ENCODE measurements at regions not wholly inside any gene's neighbourhood (a gene's known extent, or its start where the extent isn't known, plus 50 kb on each side); places are given as distances from the start of the nearest gene placed in this dataset.

- TF ChIP-seq CTCF (optimal IDR thresholded peaks at IDR 0.05 in 1 of 3, IDR thresholded peaks at IDR 0.05 in 1 of 3, conservative IDR thresholded peaks at IDR 0.05 in 1 of 3; ENCODE audit: extremely low read depth in 1 of 3, insufficient read depth in 2 of 3, low read length in 3 of 3), result no peak
- TF ChIP-seq EZH2 (IDR thresholded peaks at IDR 0.05; ENCODE audit: low read length), result no peak
Observed at GRCh38 chr3:152638707-152639450, 196.1 kb upstream of the P2RY1 start.

Measured in keratinocyte (primary cell).